ENCODE measurements at regions not wholly inside any gene's neighbourhood (a gene's known extent, or its start where the extent isn't known, plus 50 kb on each side); places are given as distances from the start of the nearest gene placed in this dataset.

DNA sequence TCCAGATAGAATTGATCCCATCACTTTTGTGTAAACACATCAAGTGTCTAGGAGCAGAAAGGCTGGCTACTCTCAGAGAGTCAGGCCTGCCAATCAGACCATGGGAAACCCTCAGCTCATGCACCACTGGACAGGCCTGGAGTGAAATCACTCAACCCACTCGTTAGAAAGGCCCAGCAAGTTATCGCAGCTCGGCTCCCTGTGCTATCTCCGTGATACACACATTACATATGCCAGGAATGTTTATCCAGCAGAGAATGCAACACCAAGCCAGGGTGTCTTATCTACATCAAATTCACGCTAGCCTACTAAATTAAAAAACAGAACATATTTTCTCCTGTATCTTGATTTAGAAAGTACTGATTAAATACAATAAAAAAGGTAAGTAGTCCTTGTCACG, 232.4 kb upstream of the FOXQ1 start:
- Histone ChIP-seq H3K4me1 (ENCODE audit: control insufficient read depth, insufficient read depth, low read length) (peaks cover 19% of the 10 kb centered on the region), H3K9me3 (ENCODE audit: control insufficient read depth, insufficient read depth, low read depth, low read length) (no peaks in the 10 kb centered on the region), H3K4me3 (ENCODE audit: low read depth, low read length) (no peak overlapping the region), H3K36me3 (ENCODE audit: control insufficient read depth in 2 of 2, insufficient read depth in 1 of 2, low read length in 2 of 2) (no peaks in the 10 kb centered on the region), H3K27ac (ENCODE audit: extremely low read depth, low read depth, low read length) (no peak overlapping the region)
- ChIA-PET POLR2A (no interaction called here), CTCF (no interaction called here)
- no peak for TF ChIP-seq ZNF394 (tag by site-specific recombination; IDR thresholded peaks at IDR 0.05; ENCODE audit: borderline replicate concordance)
- peak; percentile 63; the same call in 1 of the 2 replicates for TF ChIP-seq ZNF843 (tag by site-specific recombination; IDR thresholded peaks at IDR 0.05)
- peak; percentile 88 for TF ChIP-seq ZXDB (tag by site-specific recombination; IDR thresholded peaks at IDR 0.05)
- TF ChIP-seq ZNF335 (tag by site-specific recombination; conservative IDR thresholded peaks at IDR 0.05), result peak; percentile 54
- TF ChIP-seq, protein P1, sequence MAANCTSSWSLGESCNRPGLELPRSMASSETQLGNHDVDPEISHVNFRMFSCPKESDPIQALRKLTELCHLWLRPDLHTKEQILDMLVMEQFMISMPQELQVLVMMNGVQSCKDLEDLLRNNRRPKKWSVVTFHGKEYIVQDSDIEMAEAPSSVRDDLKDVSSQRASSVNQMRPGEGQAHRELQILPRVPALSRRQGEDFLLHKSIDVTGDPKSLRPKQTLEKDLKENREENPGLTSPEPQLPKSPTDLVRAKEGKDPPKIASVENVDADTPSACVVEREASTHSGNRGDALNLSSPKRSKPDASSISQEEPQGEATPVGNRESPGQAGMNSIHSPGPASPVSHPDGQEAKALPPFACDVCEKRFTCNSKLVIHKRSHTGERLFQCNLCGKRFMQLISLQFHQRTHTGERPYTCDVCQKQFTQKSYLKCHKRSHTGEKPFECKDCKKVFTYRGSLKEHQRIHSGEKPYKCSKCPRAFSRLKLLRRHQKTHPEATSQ (tag by site-specific recombination; IDR thresholded peaks at IDR 0.05), result no peak
- no peak for TF ChIP-seq ZNF510 (tag by site-specific recombination; IDR thresholded peaks at IDR 0.05; ENCODE audit: insufficient replicate concordance)
- TF ChIP-seq ZNF292 (tag by site-specific recombination; IDR thresholded peaks at IDR 0.05; ENCODE audit: borderline replicate concordance, low read depth), result no peak
- TF ChIP-seq ZNF248 (tag by site-specific recombination; IDR thresholded peaks at IDR 0.05), result no peak
- TF ChIP-seq, protein P2, sequence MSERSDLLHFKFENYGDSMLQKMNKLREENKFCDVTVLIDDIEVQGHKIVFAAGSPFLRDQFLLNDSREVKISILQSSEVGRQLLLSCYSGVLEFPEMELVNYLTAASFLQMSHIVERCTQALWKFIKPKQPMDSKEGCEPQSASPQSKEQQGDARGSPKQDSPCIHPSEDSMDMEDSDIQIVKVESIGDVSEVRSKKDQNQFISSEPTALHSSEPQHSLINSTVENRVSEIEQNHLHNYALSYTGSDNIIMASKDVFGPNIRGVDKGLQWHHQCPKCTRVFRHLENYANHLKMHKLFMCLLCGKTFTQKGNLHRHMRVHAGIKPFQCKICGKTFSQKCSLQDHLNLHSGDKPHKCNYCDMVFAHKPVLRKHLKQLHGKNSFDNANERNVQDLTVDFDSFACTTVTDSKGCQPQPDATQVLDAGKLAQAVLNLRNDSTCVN (tag by site-specific recombination; optimal IDR thresholded peaks at IDR 0.05), result no peak

DNA sequence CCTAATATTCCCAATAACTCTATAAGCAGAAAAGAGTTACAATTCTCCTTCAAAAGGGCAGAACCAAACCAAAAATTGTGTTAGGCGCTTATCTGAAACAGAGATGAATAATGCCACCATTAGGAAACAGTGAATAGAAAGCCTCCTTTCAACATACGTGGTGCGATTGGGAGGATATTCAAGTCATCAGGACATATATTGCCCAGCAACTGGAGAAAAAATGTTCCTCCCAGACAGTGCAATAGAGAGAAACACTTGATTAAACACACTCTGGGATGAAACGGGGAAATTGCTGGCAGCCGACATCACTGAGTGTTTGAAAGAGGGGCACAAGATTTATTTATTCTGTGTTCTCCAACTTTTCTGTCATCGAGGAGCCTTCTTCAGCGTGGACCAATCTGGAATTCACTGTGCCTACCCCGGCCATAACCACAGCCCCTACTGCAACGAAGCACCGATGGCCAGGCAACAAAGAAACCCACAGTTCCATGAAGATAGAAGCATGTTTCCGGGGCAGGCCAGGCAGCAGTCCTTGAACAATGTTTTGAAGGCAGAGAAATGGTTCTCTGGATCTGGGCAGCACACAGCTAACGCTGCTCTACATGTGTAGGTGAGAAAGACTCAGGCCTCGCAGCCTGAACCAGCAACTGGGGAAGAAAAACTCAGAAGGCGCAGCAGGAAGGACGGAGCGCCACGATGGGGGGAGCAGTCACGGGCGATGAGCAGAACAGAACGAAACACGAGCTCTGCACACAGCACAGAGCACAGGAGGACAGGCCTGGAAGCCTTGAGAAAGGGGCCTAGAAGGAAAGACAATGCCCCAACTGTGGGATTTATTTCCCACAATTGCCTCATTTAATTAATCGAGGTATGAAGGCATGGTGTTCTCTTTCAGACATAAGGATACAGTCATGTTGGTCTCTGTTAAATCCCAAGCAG, 234.2 kb upstream of the FOXQ1 start:
- no peaks in the 10 kb centered on the region for H3K9me3 ChIP-seq (ENCODE audit: control insufficient read depth, insufficient read depth, low read depth, low read length)
- H3K4me1 ChIP-seq (ENCODE audit: control insufficient read depth, insufficient read depth, low read length), result peaks cover 19% of the 10 kb centered on the region
- no peak overlapping the region for H3K4me3 ChIP-seq (ENCODE audit: low read depth, low read length)
- TF ChIP-seq ZNF548 (tag by site-specific recombination; IDR thresholded peaks at IDR 0.05), result no peak
- TF ChIP-seq SALL2 (tag by site-specific recombination; IDR thresholded peaks at IDR 0.05; ENCODE audit: borderline replicate concordance), result no peak
- no peak for TF ChIP-seq ZNF24 (tag by site-specific recombination; IDR thresholded peaks at IDR 0.05)
- no peak for TF ChIP-seq KLF1 (tag by site-specific recombination; IDR thresholded peaks at IDR 0.05)
- TF ChIP-seq, protein P3, sequence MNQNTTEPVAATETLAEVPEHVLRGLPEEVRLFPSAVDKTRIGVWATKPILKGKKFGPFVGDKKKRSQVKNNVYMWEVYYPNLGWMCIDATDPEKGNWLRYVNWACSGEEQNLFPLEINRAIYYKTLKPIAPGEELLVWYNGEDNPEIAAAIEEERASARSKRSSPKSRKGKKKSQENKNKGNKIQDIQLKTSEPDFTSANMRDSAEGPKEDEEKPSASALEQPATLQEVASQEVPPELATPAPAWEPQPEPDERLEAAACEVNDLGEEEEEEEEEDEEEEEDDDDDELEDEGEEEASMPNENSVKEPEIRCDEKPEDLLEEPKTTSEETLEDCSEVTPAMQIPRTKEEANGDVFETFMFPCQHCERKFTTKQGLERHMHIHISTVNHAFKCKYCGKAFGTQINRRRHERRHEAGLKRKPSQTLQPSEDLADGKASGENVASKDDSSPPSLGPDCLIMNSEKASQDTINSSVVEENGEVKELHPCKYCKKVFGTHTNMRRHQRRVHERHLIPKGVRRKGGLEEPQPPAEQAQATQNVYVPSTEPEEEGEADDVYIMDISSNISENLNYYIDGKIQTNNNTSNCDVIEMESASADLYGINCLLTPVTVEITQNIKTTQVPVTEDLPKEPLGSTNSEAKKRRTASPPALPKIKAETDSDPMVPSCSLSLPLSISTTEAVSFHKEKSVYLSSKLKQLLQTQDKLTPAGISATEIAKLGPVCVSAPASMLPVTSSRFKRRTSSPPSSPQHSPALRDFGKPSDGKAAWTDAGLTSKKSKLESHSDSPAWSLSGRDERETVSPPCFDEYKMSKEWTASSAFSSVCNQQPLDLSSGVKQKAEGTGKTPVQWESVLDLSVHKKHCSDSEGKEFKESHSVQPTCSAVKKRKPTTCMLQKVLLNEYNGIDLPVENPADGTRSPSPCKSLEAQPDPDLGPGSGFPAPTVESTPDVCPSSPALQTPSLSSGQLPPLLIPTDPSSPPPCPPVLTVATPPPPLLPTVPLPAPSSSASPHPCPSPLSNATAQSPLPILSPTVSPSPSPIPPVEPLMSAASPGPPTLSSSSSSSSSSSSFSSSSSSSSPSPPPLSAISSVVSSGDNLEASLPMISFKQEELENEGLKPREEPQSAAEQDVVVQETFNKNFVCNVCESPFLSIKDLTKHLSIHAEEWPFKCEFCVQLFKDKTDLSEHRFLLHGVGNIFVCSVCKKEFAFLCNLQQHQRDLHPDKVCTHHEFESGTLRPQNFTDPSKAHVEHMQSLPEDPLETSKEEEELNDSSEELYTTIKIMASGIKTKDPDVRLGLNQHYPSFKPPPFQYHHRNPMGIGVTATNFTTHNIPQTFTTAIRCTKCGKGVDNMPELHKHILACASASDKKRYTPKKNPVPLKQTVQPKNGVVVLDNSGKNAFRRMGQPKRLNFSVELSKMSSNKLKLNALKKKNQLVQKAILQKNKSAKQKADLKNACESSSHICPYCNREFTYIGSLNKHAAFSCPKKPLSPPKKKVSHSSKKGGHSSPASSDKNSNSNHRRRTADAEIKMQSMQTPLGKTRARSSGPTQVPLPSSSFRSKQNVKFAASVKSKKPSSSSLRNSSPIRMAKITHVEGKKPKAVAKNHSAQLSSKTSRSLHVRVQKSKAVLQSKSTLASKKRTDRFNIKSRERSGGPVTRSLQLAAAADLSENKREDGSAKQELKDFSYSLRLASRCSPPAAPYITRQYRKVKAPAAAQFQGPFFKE (tag by site-specific recombination; IDR thresholded peaks at IDR 0.05; ENCODE audit: borderline replicate concordance), result no peak
- no peak for TF ChIP-seq ZNF555 (tag by site-specific recombination; conservative IDR thresholded peaks at IDR 0.05)
- no peak for TF ChIP-seq ZNF776 (tag by site-specific recombination; IDR thresholded peaks at IDR 0.05; ENCODE audit: borderline replicate concordance)
- TF ChIP-seq SP7 (tag by site-specific recombination; IDR thresholded peaks at IDR 0.05), result no peak
- no peak overlapping the region for H3K27ac ChIP-seq (ENCODE audit: extremely low read depth, low read depth, low read length)
- H3K36me3 ChIP-seq (ENCODE audit: control insufficient read depth in 2 of 2, insufficient read depth in 1 of 2, low read length in 2 of 2), result no peaks in the 10 kb centered on the region
- ChIA-PET CTCF (no interaction called here), POLR2A (no interaction called here)
